ENCODE measurements at regions not wholly inside any gene's neighbourhood (a gene's known extent, or its start where the extent isn't known, plus 50 kb on each side); places are given as distances from the start of the nearest gene placed in this dataset.

DNA sequence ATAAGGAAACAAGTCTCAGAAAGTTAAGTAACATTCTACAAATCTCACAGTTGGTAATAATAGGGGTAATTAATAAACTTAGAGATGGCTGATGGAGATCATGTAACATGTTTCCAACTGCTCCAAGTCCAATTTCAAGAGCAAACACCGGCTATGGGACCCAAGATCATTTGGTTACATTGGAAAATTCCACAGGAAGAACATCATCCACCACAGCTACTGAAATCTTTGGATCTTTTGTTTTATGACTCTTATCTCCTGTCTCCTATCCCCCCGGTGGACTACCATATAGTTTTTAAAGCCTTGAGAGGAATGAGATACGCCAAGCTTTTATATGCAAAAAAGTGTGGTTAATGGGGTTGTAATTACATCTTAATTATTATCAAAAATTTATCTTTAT, 216.1 kb downstream of the WNT5A start:
- Histone ChIP-seq H3K27ac (ENCODE audit: low read length) (no peak overlapping the region), H3K9ac (ENCODE audit: low read length) (no peak overlapping the region), H3K4me2 (ENCODE audit: low read length) (no peak overlapping the region), H3K4me3 (ENCODE audit: low read length) (no peak overlapping the region), H3K9me2 (replicated peaks; ENCODE audit: low read length) (no peaks in the 10 kb centered on the region; the same call in 1 of the 2 replicates), H3K4me1 (ENCODE audit: insufficient read depth, low read length) (no peaks in the 10 kb centered on the region), H4K20me1 (ENCODE audit: low read length) (no peaks in the 10 kb centered on the region), H3K9me3 (ENCODE audit: low read length) (no peaks in the 10 kb centered on the region), H3K27me3 (ENCODE audit: low read length) (peaks cover 6% of the 10 kb centered on the region; the same call in 1 of the 2 replicates), H2AFZ (ENCODE audit: low read length) (no peak overlapping the region), H3K36me3 (ENCODE audit: low read depth, low read length) (no peaks in the 10 kb centered on the region), H3F3A (ENCODE audit: low read length, unreplicated experiment) (no peaks in the 10 kb centered on the region), H3K79me2 (ENCODE audit: low read length) (no peaks in the 10 kb centered on the region)
- no peak for TF ChIP-seq EZH2 (IDR thresholded peaks at IDR 0.05; ENCODE audit: low read length, unreplicated experiment)
- no peak for TF ChIP-seq CTCF (conservative IDR thresholded peaks at IDR 0.05; ENCODE audit: low read depth, low read length)
- no peak for TF ChIP-seq EZH2phosphoT487 (IDR thresholded peaks at IDR 0.05; ENCODE audit: borderline replicate concordance, low read length)
- CTCF ChIA-PET, result no interaction called here
- intact Hi-C loops (cut with micrococcal nuclease), result no loop called here
- DNase-seq (no peak), ATAC-seq (no peak)
- POLR2A ChIA-PET (ENCODE audit: unreplicated experiment), result no interaction called here
- no TSS peak for BruUV-seq (replicated peaks)

DNA sequence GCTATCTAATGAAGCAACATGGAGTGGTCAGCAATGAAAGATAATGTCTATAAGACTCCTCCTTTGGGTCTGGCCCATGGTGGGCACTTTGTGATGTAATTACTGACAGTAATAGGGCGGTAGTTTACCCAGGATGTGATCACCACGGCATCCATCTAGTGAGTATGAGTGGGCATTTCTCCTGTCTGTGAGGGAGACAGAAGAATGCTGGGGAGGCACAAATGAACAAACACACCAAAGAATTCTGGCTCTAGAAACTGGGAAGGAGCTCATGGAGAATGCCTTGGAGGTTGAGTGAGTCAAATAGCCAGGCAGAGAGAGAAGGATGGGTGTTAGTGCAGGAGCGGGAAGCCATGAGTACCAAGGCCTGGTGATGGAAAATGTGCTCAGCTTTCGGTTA, 217.5 kb downstream of the WNT5A start:
- no peak overlapping the region for H3K9ac ChIP-seq (ENCODE audit: low read length)
- H3K4me2 ChIP-seq (ENCODE audit: low read length), result no peak overlapping the region
- H3F3A ChIP-seq (ENCODE audit: low read length, unreplicated experiment), result no peaks in the 10 kb centered on the region
- no peak overlapping the region for H2AFZ ChIP-seq (ENCODE audit: low read length)
- BruUV-seq (replicated peaks), result no TSS peak
- no peaks in the 10 kb centered on the region for H3K9me2 ChIP-seq (replicated peaks; ENCODE audit: low read length)
- no peaks in the 10 kb centered on the region for H3K9me3 ChIP-seq (ENCODE audit: low read length)
- H3K36me3 ChIP-seq (ENCODE audit: low read depth, low read length), result no peaks in the 10 kb centered on the region
- ChIA-PET POLR2A (ENCODE audit: unreplicated experiment) (no interaction called here), CTCF (no interaction called here)
- intact Hi-C loops (cut with micrococcal nuclease), result no loop called here
- no peaks in the 10 kb centered on the region for H4K20me1 ChIP-seq (ENCODE audit: low read length)
- DNase-seq (no peak), ATAC-seq (no peak)
- H3K27ac ChIP-seq (ENCODE audit: low read length), result no peak overlapping the region
- no peaks in the 10 kb centered on the region for H3K4me1 ChIP-seq (ENCODE audit: insufficient read depth, low read length)
- H3K27me3 ChIP-seq (ENCODE audit: low read length), result peaks cover 6% of the 10 kb centered on the region; the same call in 1 of the 2 replicates
- no peak overlapping the region for H3K4me3 ChIP-seq (ENCODE audit: low read length)
- TF ChIP-seq EZH2 (IDR thresholded peaks at IDR 0.05; ENCODE audit: low read length, unreplicated experiment), result no peak
- no peak for TF ChIP-seq CTCF (conservative IDR thresholded peaks at IDR 0.05; ENCODE audit: low read depth, low read length)
- no peak for TF ChIP-seq EZH2phosphoT487 (IDR thresholded peaks at IDR 0.05; ENCODE audit: borderline replicate concordance, low read length)
- H3K79me2 ChIP-seq (ENCODE audit: low read length), result no peaks in the 10 kb centered on the region

GRCh38 chr3:55269096-55269495, 218.0 kb downstream of the WNT5A start:
- Histone ChIP-seq H4K20me1 (ENCODE audit: low read length) (no peaks in the 10 kb centered on the region), H3K9me2 (replicated peaks; ENCODE audit: low read length) (no peaks in the 10 kb centered on the region), H3K27me3 (ENCODE audit: low read length) (peaks cover 6% of the 10 kb centered on the region; the same call in 1 of the 2 replicates), H3K9me3 (ENCODE audit: low read length) (no peaks in the 10 kb centered on the region), H3F3A (ENCODE audit: low read length, unreplicated experiment) (no peaks in the 10 kb centered on the region), H2AFZ (ENCODE audit: low read length) (no peak overlapping the region), H3K9ac (ENCODE audit: low read length) (no peak overlapping the region), H3K27ac (ENCODE audit: low read length) (no peak overlapping the region), H3K79me2 (ENCODE audit: low read length) (no peaks in the 10 kb centered on the region), H3K36me3 (ENCODE audit: low read depth, low read length) (no peaks in the 10 kb centered on the region), H3K4me2 (ENCODE audit: low read length) (no peak overlapping the region), H3K4me3 (ENCODE audit: low read length) (no peak overlapping the region), H3K4me1 (ENCODE audit: insufficient read depth, low read length) (no peaks in the 10 kb centered on the region)
- intact Hi-C loops (cut with micrococcal nuclease), result no loop called here
- BruUV-seq (replicated peaks), result no TSS peak
- ChIA-PET CTCF (no interaction called here), POLR2A (ENCODE audit: unreplicated experiment) (no interaction called here)
- no peak for TF ChIP-seq EZH2phosphoT487 (IDR thresholded peaks at IDR 0.05; ENCODE audit: borderline replicate concordance, low read length)
- no peak for TF ChIP-seq EZH2 (IDR thresholded peaks at IDR 0.05; ENCODE audit: low read length, unreplicated experiment)
- no peak for TF ChIP-seq CTCF (conservative IDR thresholded peaks at IDR 0.05; ENCODE audit: low read depth, low read length)
- DNase-seq, result no peak
- no peak for ATAC-seq

All from PC-3 (cell line).